H9 (cell line): ENCODE measurements at regions not wholly inside any gene's neighbourhood (a gene's known extent, or its start where the extent isn't known, plus 50 kb on each side); places are given as distances from the start of the nearest gene placed in this dataset.

ENCODE experiments used
- DNase-seq: peaks from one replicate; pipeline ENCODE4 v3.0.0-alpha.2; 2017
- H2AFZ ChIP-seq: one replicate; pipeline ENCODE4 v1.6.1; 2013; ENCODE audit warnings: mild to moderate bottlenecking, low read length, control low read depth, moderate library complexity
- H2AK5ac ChIP-seq: 2 replicates; pipeline ENCODE4 v1.6.1; 2013; ENCODE audit warnings: low read length, control low read depth, mixed read lengths; ENCODE audit not compliant: insufficient read length
- H2BK120ac ChIP-seq: one replicate; pipeline ENCODE4 v1.6.1; 2013; ENCODE audit warnings: low read depth, mild to moderate bottlenecking, low read length, control low read depth, inconsistent platforms; ENCODE audit not compliant: poor library complexity, severe bottlenecking
- H2BK12ac ChIP-seq: 2 replicates; pipeline ENCODE4 v1.6.1; 2013; ENCODE audit warnings: low read length, control low read depth, mixed read lengths, low read depth; ENCODE audit not compliant: insufficient read length
- H2BK15ac ChIP-seq: 2 replicates; pipeline ENCODE4 v1.6.1; 2013; ENCODE audit warnings: low read depth, low read length, control low read depth
- H2BK20ac ChIP-seq: one replicate; pipeline ENCODE4 v1.6.1; 2013; ENCODE audit warnings: low read depth, mild to moderate bottlenecking, low read length, control low read depth, inconsistent platforms; ENCODE audit not compliant: poor library complexity, severe bottlenecking
- H2BK5ac ChIP-seq: 2 replicates; pipeline ENCODE4 v1.6.1; 2013; ENCODE audit warnings: low read length, control low read depth, mixed read lengths; ENCODE audit not compliant: insufficient read length
- H3K14ac ChIP-seq: 2 replicates; pipeline ENCODE4 v1.6.1; 2013; ENCODE audit warnings: low read length, control low read depth; ENCODE audit not compliant: insufficient read depth
- H3K18ac ChIP-seq: 2 replicates; pipeline ENCODE4 v1.6.1; 2013; ENCODE audit warnings: low read depth, mild to moderate bottlenecking, mixed read lengths, low read length, control low read depth; ENCODE audit not compliant: insufficient read length
- H3K23ac ChIP-seq: 2 replicates; pipeline ENCODE4 v1.6.1; 2013; ENCODE audit warnings: low read length, control low read depth, mixed read lengths, low read depth; ENCODE audit not compliant: insufficient read length
- H3K23me2 ChIP-seq: 2 replicates; pipeline ENCODE4 v1.6.1; 2013; ENCODE audit warnings: low read depth, mild to moderate bottlenecking, mixed read lengths, low read length, control low read depth; ENCODE audit not compliant: insufficient read length, poor library complexity, severe bottlenecking
- H3K27ac ChIP-seq: 2 replicates; pipeline ENCODE4 v1.5.1; 2013; ENCODE audit warnings: low read length, control low read depth, mixed read lengths, low read depth; ENCODE audit not compliant: insufficient read length
- H3K27me3 ChIP-seq: 2 replicates; pipeline ENCODE4 v1.6.1; 2013; ENCODE audit warnings: low read length, control low read depth, inconsistent platforms; ENCODE audit not compliant: insufficient read depth
- H3K4ac ChIP-seq: 2 replicates; pipeline ENCODE4 v1.6.1; 2013; ENCODE audit warnings: low read depth, mild to moderate bottlenecking, control low read depth, inconsistent platforms, low read length, moderate library complexity
- H3K4me1 ChIP-seq: 2 replicates; pipeline ENCODE4 v1.6.1; 2013; ENCODE audit warnings: low read length, control low read depth, inconsistent platforms; ENCODE audit not compliant: insufficient read depth
- H3K4me2 ChIP-seq: 2 replicates; pipeline ENCODE4 v1.6.1; 2013; ENCODE audit warnings: low read length, control low read depth, mixed read lengths; ENCODE audit not compliant: insufficient read length, insufficient read depth
- H3K56ac ChIP-seq: 2 replicates; pipeline ENCODE4 v1.6.1; 2013; ENCODE audit warnings: low read depth, mild to moderate bottlenecking, mixed read lengths, low read length, control low read depth; ENCODE audit not compliant: insufficient read length
- H3K79me1 ChIP-seq: 2 replicates; pipeline ENCODE4 v1.6.1; 2013; ENCODE audit warnings: low read depth, mild to moderate bottlenecking, moderate library complexity, low read length, control low read depth, inconsistent platforms; ENCODE audit not compliant: insufficient read depth, poor library complexity, severe bottlenecking
- H3K79me2 ChIP-seq: 2 replicates; pipeline ENCODE4 v1.6.1; 2013; ENCODE audit warnings: low read length, control low read depth, inconsistent platforms; ENCODE audit not compliant: insufficient read depth
- H3K9ac ChIP-seq: 2 replicates; pipeline ENCODE4 v1.6.1; 2013; ENCODE audit warnings: low read length, control low read depth, mixed read lengths; ENCODE audit not compliant: insufficient read length; ENCODE audit errors: extremely low read depth
- H3K9me3 ChIP-seq: one replicate; pipeline ENCODE4 v1.6.1; 2013; ENCODE audit warnings: low read depth, low read length, inconsistent platforms; ENCODE audit not compliant: control insufficient read depth
- H3T11ph ChIP-seq: one replicate; pipeline ENCODE4 v1.6.1; 2013; ENCODE audit warnings: mild to moderate bottlenecking, low read length, control low read depth, inconsistent platforms
- H4K20me1 ChIP-seq: one replicate; pipeline ENCODE4 v1.6.1; 2013; ENCODE audit not compliant: control insufficient read depth, insufficient read length, insufficient read depth
- H4K5ac ChIP-seq: 2 replicates; pipeline ENCODE4 v1.6.1; 2013; ENCODE audit warnings: low read depth, mild to moderate bottlenecking, mixed read lengths, low read length, control low read depth; ENCODE audit not compliant: insufficient read length
- H4K8ac ChIP-seq: replicated peaks from 2 replicates; pipeline ENCODE4 v1.6.1; 2013; ENCODE audit warnings: low read length, control low read depth, mixed read lengths, low read depth; ENCODE audit not compliant: insufficient read length
- H4K91ac ChIP-seq: 2 replicates; pipeline ENCODE4 v1.6.1; 2013; ENCODE audit warnings: low read depth, mild to moderate bottlenecking, moderate library complexity, mixed read lengths, low read length, control low read depth; ENCODE audit not compliant: insufficient read length
- H3K27ac Mint-ChIP-seq, 3 experiments: 2 replicates in 2 of 3; 3 replicates in 1 of 3; pipeline ENCODE4 v1.8.0; 2020 to 2021; ENCODE audit warnings: mixed read lengths in 3 of 3, mild to moderate bottlenecking in 1 of 3, moderate library complexity in 1 of 3
- H3K27me3 Mint-ChIP-seq: 2 replicates; pipeline ENCODE4 v1.8.0; 2021; ENCODE audit warnings: low read depth, mild to moderate bottlenecking, moderate library complexity, mixed read lengths
- H3K36me3 Mint-ChIP-seq, 3 experiments: 2 replicates in 2 of 3; 3 replicates in 1 of 3; pipeline ENCODE4 v1.8.0; 2020 to 2021; ENCODE audit warnings: low read depth in 3 of 3, mixed read lengths in 3 of 3; ENCODE audit not compliant: insufficient read depth in 1 of 3
- H3K4me1 Mint-ChIP-seq, 2 experiments: 2 replicates each; pipeline ENCODE4 v1.8.0; 2020; ENCODE audit warnings: mixed read lengths in 2 of 2
- H3K4me3 Mint-ChIP-seq, 2 experiments: 2 replicates in 1 of 2; 3 replicates in 1 of 2; pipeline ENCODE4 v1.8.0; 2020 to 2021; ENCODE audit warnings: mild to moderate bottlenecking in 2 of 2, mixed read lengths in 2 of 2, moderate library complexity in 1 of 2
- H3K9me3 Mint-ChIP-seq, 2 experiments: 2 replicates in 1 of 2; 3 replicates in 1 of 2; pipeline ENCODE4 v1.8.0; 2020; ENCODE audit warnings: mild to moderate bottlenecking in 2 of 2, mixed read lengths in 2 of 2, moderate library complexity in 1 of 2
- WGBS: extraction: QIAGEN DNeasy Blood & Tissue Kit; methylation state at CpG from one replicate; pipeline ENCODE4 v1.1.7; 2013; ENCODE audit warnings: missing lambda C conversion rate, low lambda C conversion rate, mixed read lengths; ENCODE audit not compliant: insufficient read length; ENCODE audit errors: extremely low coverage; 5-methylcytosine and 5-hydroxymethylcytosine counted together
- TF ChIP-seq, protein P1 (sequence below): fragments of 200-600 bp; sonication (generic); conservative IDR thresholded peaks from 3 replicates; pipeline ENCODE4 v1.8.0; 2021; ENCODE audit warnings: antibody characterized with exemption, mild to moderate bottlenecking

DNA sequence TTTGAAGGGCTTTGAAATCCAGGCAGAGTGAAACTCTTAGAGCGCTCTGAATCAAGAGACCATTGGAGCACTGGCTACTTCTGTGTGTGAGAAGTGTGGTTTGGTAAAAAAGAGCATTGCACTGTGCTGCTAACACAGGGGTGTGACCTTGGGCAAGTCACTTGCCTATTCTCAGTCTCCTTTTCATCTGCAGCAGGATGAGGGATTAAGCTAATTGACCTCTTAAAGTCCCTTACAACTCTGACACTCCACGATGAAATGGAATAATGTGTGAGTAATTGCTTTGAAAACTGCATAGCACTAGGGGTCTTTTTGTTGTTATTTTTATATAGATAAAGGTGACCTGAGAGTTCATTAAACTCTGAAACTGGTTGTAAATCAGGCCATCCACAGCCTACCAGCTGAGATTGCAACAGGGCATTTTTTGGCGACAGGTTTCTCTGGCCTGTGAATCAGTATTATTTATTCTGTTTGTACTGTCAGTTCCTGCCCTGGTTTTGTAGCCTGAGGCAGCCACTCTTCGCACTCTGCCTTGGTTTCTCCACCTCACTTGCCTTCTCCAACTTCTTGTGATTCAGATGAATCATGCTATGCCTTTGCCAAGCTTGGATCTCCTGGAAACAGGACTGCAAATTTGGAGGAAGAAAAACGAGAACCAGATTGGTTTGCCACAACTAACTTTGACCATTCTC is 159.9 kb upstream of the PARP11 start:
- Histone ChIP-seq H3K14ac (no peak overlapping the region), H2BK5ac (no peak overlapping the region), H3K4me2 (no peak overlapping the region), H4K5ac (no peak overlapping the region), H2AFZ (no peak overlapping the region), H3K23ac (no peak overlapping the region), H2BK20ac (no peak overlapping the region), H4K91ac (no peak overlapping the region), H3K79me1 (no peaks in the 10 kb centered on the region), H3K9me3 (no peaks in the 10 kb centered on the region), H2BK15ac (no peak overlapping the region), H3K27ac (no peak overlapping the region), H3K79me2 (no peaks in the 10 kb centered on the region), H2BK120ac (no peak overlapping the region), H4K20me1 (no peaks in the 10 kb centered on the region), H3K4me1 (no peaks in the 10 kb centered on the region; the same call in 1 of the 2 replicates), H3K9ac (no peak overlapping the region), H3K27me3 (no peaks in the 10 kb centered on the region), H3T11ph (no peak overlapping the region), H3K4ac (no peak overlapping the region), H3K56ac (no peak overlapping the region), H3K18ac (no peak overlapping the region), H3K23me2 (no peaks in the 10 kb centered on the region), H4K8ac (no peak overlapping the region), H2AK5ac (no peak overlapping the region), H2BK12ac (no peak overlapping the region)
- no peak for DNase-seq
- Mint-ChIP-seq H3K4me1 (peaks cover 30 to 49% of the 10 kb centered on the region in 2 experiments), H3K9me3 (peaks cover 0 to 8% of the 10 kb centered on the region in 2 experiments; a peak in 2 of 5 replicates), H3K4me3 (no peak overlapping the region), H3K36me3 (peaks cover 0 to 3% (median 0%) of the 10 kb centered on the region in 3 experiments; a peak in 2 of 7 replicates), H3K27me3 (peaks cover 20% of the 10 kb centered on the region), H3K27ac (no peak overlapping the region)
- no CpG with 5 or more reads among the region's 5 CpGs for WGBS
- TF ChIP-seq, protein P1, sequence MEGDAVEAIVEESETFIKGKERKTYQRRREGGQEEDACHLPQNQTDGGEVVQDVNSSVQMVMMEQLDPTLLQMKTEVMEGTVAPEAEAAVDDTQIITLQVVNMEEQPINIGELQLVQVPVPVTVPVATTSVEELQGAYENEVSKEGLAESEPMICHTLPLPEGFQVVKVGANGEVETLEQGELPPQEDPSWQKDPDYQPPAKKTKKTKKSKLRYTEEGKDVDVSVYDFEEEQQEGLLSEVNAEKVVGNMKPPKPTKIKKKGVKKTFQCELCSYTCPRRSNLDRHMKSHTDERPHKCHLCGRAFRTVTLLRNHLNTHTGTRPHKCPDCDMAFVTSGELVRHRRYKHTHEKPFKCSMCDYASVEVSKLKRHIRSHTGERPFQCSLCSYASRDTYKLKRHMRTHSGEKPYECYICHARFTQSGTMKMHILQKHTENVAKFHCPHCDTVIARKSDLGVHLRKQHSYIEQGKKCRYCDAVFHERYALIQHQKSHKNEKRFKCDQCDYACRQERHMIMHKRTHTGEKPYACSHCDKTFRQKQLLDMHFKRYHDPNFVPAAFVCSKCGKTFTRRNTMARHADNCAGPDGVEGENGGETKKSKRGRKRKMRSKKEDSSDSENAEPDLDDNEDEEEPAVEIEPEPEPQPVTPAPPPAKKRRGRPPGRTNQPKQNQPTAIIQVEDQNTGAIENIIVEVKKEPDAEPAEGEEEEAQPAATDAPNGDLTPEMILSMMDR: no peak
